ENCODE measurements at regions not wholly inside any gene's neighbourhood (a gene's known extent, or its start where the extent isn't known, plus 50 kb on each side); places are given as distances from the start of the nearest gene placed in this dataset.

- TF ChIP-seq POLR2A (IDR thresholded peaks at IDR 0.05) = no peak
- TF ChIP-seq, protein P1, sequence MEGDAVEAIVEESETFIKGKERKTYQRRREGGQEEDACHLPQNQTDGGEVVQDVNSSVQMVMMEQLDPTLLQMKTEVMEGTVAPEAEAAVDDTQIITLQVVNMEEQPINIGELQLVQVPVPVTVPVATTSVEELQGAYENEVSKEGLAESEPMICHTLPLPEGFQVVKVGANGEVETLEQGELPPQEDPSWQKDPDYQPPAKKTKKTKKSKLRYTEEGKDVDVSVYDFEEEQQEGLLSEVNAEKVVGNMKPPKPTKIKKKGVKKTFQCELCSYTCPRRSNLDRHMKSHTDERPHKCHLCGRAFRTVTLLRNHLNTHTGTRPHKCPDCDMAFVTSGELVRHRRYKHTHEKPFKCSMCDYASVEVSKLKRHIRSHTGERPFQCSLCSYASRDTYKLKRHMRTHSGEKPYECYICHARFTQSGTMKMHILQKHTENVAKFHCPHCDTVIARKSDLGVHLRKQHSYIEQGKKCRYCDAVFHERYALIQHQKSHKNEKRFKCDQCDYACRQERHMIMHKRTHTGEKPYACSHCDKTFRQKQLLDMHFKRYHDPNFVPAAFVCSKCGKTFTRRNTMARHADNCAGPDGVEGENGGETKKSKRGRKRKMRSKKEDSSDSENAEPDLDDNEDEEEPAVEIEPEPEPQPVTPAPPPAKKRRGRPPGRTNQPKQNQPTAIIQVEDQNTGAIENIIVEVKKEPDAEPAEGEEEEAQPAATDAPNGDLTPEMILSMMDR (IDR thresholded peaks at IDR 0.05) = no peak
Observed at GRCh38 chr3:99458013-99458412, 180.4 kb upstream of the COL8A1 start.
